A549 (cell line): ENCODE measurements at regions not wholly inside any gene's neighbourhood (a gene's known extent, or its start where the extent isn't known, plus 50 kb on each side); places are given as distances from the start of the nearest gene placed in this dataset.

Experiments used
- BHLHE40 ChIP-seq: IDR thresholded peaks from 2 replicates; pipeline ENCODE4 v1.6.1; 2012; ENCODE audit warnings: low read depth, low read length, inconsistent platforms
- CHD2 ChIP-seq: fragments of 150-350 bp; IDR thresholded peaks from 2 replicates; pipeline ENCODE4 v1.6.1; 2014; ENCODE audit warnings: low read length; ENCODE audit not compliant: partially characterized antibody
- EP300 ChIP-seq, 2 experiments: fragments of >200 bp; sonication (Bioruptor Twin); formaldehyde crosslinking; IDR thresholded peaks; 2 replicates in 1 of 2; 3 replicates in 1 of 2; pipeline ENCODE4 v1.6.1; 2016 to 2017
- MYC ChIP-seq: IDR thresholded peaks from 2 replicates; pipeline ENCODE4 v1.6.1; 2012; ENCODE audit warnings: mild to moderate bottlenecking, inconsistent platforms, low read length, improper control_type of control experiment, borderline replicate concordance
- POLR2A ChIP-seq: IDR thresholded peaks from 2 replicates; pipeline ENCODE4 v1.6.1; 2012; ENCODE audit warnings: mild to moderate bottlenecking, low read length
- RFX5 ChIP-seq: fragments of 450-650 bp; IDR thresholded peaks from 2 replicates; pipeline ENCODE4 v1.7.1; 2014; ENCODE audit warnings: antibody characterized with exemption, mild to moderate bottlenecking, moderate library complexity
- RNF2 ChIP-seq: fragments of 200-600 bp; sonication (generic); IDR thresholded peaks from 2 replicates; pipeline ENCODE4 v1.6.1; 2016; ENCODE audit warnings: low read depth, mild to moderate bottlenecking, antibody characterized with exemption, moderate library complexity, borderline replicate concordance
- TF ChIP-seq, protein P1 (sequence below): fragments of >200 bp; sonication (Bioruptor Twin); formaldehyde crosslinking; IDR thresholded peaks from 3 replicates; pipeline ENCODE4 v1.5.1; 2016
- TF ChIP-seq, protein P2 (sequence below): fragments of 200-600 bp; sonication (generic); IDR thresholded peaks from 2 replicates; pipeline ENCODE4 v1.6.1; 2016; ENCODE audit warnings: antibody characterized with exemption, mild to moderate bottlenecking, moderate library complexity
- TF ChIP-seq, protein P3 (sequence below): IDR thresholded peaks from 2 replicates; pipeline ENCODE4 v1.6.1; 2012

DNA sequence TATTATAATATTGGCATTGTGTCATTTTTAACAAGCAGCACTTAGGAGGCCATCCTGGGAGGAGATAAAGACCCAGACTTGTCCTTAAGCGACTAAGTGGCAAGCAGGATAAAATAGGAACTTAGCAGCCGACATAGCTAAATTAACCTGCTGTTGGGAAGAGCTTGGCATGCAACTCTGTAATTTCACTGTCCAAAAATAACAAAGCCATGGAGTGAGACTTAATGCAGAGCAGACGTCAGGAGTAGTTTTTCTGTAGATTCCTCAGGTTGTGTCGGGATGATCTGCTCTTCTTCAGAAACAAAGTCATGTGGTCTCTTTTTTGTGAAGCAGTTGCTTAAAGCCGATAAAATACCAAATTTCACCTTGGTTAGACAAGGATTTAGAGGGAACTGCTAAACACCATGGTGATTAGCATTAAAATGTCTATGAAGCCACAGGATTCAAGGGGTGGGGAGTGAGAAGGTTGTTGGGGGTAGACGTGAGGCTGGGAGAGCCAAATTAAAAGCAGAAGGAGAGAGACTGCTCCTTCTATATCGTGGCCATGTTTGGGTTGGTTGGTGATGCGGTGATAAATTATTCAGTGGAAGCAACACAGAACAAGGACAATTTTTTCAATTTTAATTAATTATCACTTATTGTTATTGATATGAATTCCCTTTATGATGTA is 303.0 kb downstream of the CSNK1G3 start:
- TF ChIP-seq, protein P1, sequence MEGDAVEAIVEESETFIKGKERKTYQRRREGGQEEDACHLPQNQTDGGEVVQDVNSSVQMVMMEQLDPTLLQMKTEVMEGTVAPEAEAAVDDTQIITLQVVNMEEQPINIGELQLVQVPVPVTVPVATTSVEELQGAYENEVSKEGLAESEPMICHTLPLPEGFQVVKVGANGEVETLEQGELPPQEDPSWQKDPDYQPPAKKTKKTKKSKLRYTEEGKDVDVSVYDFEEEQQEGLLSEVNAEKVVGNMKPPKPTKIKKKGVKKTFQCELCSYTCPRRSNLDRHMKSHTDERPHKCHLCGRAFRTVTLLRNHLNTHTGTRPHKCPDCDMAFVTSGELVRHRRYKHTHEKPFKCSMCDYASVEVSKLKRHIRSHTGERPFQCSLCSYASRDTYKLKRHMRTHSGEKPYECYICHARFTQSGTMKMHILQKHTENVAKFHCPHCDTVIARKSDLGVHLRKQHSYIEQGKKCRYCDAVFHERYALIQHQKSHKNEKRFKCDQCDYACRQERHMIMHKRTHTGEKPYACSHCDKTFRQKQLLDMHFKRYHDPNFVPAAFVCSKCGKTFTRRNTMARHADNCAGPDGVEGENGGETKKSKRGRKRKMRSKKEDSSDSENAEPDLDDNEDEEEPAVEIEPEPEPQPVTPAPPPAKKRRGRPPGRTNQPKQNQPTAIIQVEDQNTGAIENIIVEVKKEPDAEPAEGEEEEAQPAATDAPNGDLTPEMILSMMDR: no peak
- TF ChIP-seq RFX5: no peak
- TF ChIP-seq EP300 (IDR thresholded peaks at IDR 0.05): no peak
- TF ChIP-seq POLR2A: no peak
- TF ChIP-seq, protein P2, sequence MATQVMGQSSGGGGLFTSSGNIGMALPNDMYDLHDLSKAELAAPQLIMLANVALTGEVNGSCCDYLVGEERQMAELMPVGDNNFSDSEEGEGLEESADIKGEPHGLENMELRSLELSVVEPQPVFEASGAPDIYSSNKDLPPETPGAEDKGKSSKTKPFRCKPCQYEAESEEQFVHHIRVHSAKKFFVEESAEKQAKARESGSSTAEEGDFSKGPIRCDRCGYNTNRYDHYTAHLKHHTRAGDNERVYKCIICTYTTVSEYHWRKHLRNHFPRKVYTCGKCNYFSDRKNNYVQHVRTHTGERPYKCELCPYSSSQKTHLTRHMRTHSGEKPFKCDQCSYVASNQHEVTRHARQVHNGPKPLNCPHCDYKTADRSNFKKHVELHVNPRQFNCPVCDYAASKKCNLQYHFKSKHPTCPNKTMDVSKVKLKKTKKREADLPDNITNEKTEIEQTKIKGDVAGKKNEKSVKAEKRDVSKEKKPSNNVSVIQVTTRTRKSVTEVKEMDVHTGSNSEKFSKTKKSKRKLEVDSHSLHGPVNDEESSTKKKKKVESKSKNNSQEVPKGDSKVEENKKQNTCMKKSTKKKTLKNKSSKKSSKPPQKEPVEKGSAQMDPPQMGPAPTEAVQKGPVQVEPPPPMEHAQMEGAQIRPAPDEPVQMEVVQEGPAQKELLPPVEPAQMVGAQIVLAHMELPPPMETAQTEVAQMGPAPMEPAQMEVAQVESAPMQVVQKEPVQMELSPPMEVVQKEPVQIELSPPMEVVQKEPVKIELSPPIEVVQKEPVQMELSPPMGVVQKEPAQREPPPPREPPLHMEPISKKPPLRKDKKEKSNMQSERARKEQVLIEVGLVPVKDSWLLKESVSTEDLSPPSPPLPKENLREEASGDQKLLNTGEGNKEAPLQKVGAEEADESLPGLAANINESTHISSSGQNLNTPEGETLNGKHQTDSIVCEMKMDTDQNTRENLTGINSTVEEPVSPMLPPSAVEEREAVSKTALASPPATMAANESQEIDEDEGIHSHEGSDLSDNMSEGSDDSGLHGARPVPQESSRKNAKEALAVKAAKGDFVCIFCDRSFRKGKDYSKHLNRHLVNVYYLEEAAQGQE: no peak
- no peak for TF ChIP-seq MYC
- TF ChIP-seq RNF2: no peak
- no peak for TF ChIP-seq CHD2
- TF ChIP-seq, protein P3, sequence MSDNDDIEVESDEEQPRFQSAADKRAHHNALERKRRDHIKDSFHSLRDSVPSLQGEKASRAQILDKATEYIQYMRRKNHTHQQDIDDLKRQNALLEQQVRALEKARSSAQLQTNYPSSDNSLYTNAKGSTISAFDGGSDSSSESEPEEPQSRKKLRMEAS: no peak
- TF ChIP-seq BHLHE40: no peak
